ENCODE measurements at regions not wholly inside any gene's neighbourhood (a gene's known extent, or its start where the extent isn't known, plus 50 kb on each side); places are given as distances from the start of the nearest gene placed in this dataset.
"Not testable (repeated sequence)": the region's sequence is repeated elsewhere in the genome, so short reads cannot be mapped to it uniquely, and the experiment has no call there.

GRCh38 chr2:11922294-11922693 lies 175.9 kb downstream of the LPIN1 start:
- DNase-seq (ENCODE audit: low read depth): no peak

- DNase-seq (ENCODE audit: low read depth): no peak
Measured at GRCh38 chr2:11923935-11924334, 177.5 kb downstream of the LPIN1 start.

- no peak for DNase-seq (ENCODE audit: low read depth)
Measured at GRCh38 chr2:11925295-11926066, 179.0 kb downstream of the LPIN1 start.

GRCh38 chr2:11930211-11930761 lies 183.9 kb downstream of the LPIN1 start:
- no peak for DNase-seq (ENCODE audit: low read depth)

GRCh38 chr2:11932048-11932512 lies 185.6 kb downstream of the LPIN1 start:
- DNase-seq (ENCODE audit: low read depth): no peak

- DNase-seq (ENCODE audit: low read depth): no peak
Measured at GRCh38 chr2:11932962-11933361, 186.5 kb downstream of the LPIN1 start.

GRCh38 chr2:11933854-11934253 lies 187.4 kb downstream of the LPIN1 start:
- DNase-seq (ENCODE audit: low read depth): no peak

GRCh38 chr2:11936761-11937160 lies 190.3 kb downstream of the LPIN1 start:
- DNase-seq (ENCODE audit: low read depth): no peak

- no peak for DNase-seq (ENCODE audit: low read depth)
Measured at GRCh38 chr2:11938196-11938595, 191.8 kb downstream of the LPIN1 start.

GRCh38 chr2:11939523-11939922 lies 193.1 kb downstream of the LPIN1 start:
- DNase-seq (ENCODE audit: low read depth): no peak

GRCh38 chr2:11940121-11940743 lies 193.8 kb downstream of the LPIN1 start:
- DNase-seq (ENCODE audit: low read depth): no peak

GRCh38 chr2:11940799-11941198 lies 194.4 kb downstream of the LPIN1 start:
- no peak for DNase-seq (ENCODE audit: low read depth)

- DNase-seq (ENCODE audit: low read depth): no peak
Measured at GRCh38 chr2:11941201-11942177, 195.1 kb downstream of the LPIN1 start.

GRCh38 chr2:11942178-11942569 lies 195.7 kb downstream of the LPIN1 start:
- no peak for DNase-seq (ENCODE audit: low read depth)

- no peak for DNase-seq (ENCODE audit: low read depth)
Measured at GRCh38 chr2:11944311-11944710, 197.9 kb downstream of the LPIN1 start.

- no peak for DNase-seq (ENCODE audit: low read depth)
Measured at GRCh38 chr2:11945139-11946126, 199.0 kb downstream of the LPIN1 start.

GRCh38 chr2:11947956-11948355 lies 201.5 kb downstream of the LPIN1 start:
- no peak for DNase-seq (ENCODE audit: low read depth)

GRCh38 chr2:11949732-11950523 lies 203.5 kb downstream of the LPIN1 start:
- no peak for DNase-seq (ENCODE audit: low read depth)

GRCh38 chr2:11950896-11951295 lies 204.5 kb downstream of the LPIN1 start:
- no peak for DNase-seq (ENCODE audit: low read depth)

GRCh38 chr2:11951492-11951891 lies 205.1 kb downstream of the LPIN1 start:
- DNase-seq (ENCODE audit: low read depth): not testable (repeated sequence)

All from HS-27A (cell line).